ENCODE measurements at regions not wholly inside any gene's neighbourhood (a gene's known extent, or its start where the extent isn't known, plus 50 kb on each side); places are given as distances from the start of the nearest gene placed in this dataset.

DNA sequence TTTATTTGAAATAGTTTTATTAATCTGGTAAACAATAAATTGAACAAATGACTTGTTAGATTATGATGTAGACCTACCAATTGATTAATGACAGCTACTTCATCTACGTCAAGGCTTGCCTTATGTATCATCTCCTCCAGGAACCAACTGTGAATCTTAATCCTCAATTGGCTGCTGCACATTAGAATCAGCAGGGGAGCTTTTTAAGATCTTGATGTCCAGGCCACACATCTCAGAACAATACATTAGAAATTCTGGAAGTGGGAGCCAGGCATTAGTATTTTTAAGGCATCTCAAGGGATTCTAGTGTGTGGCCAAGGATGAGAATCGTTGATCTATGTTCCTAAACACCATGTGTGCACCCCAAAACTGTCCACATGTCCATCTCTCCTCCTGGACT is 52.0 kb upstream of the LYPLAL1 start (continued):
- TF ChIP-seq, protein P1, sequence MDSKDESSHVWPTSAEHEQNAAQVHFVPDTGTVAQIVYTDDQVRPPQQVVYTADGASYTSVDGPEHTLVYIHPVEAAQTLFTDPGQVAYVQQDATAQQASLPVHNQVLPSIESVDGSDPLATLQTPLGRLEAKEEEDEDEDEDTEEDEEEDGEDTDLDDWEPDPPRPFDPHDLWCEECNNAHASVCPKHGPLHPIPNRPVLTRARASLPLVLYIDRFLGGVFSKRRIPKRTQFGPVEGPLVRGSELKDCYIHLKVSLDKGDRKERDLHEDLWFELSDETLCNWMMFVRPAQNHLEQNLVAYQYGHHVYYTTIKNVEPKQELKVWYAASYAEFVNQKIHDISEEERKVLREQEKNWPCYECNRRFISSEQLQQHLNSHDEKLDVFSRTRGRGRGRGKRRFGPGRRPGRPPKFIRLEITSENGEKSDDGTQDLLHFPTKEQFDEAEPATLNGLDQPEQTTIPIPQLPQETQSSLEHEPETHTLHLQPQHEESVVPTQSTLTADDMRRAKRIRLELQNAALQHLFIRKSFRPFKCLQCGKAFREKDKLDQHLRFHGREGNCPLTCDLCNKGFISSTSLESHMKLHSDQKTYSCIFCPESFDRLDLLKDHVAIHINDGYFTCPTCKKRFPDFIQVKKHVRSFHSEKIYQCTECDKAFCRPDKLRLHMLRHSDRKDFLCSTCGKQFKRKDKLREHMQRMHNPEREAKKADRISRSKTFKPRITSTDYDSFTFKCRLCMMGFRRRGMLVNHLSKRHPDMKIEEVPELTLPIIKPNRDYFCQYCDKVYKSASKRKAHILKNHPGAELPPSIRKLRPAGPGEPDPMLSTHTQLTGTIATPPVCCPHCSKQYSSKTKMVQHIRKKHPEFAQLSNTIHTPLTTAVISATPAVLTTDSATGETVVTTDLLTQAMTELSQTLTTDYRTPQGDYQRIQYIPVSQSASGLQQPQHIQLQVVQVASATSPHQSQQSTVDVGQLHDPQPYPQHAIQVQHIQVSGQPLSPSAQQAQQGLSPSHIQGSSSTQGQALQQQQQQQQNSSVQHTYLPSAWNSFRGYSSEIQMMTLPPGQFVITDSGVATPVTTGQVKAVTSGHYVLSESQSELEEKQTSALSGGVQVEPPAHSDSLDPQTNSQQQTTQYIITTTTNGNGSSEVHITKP (IDR thresholded peaks at IDR 0.05; ENCODE audit: partially characterized antibody), result peak; percentile 34
- TF ChIP-seq, protein P2, sequence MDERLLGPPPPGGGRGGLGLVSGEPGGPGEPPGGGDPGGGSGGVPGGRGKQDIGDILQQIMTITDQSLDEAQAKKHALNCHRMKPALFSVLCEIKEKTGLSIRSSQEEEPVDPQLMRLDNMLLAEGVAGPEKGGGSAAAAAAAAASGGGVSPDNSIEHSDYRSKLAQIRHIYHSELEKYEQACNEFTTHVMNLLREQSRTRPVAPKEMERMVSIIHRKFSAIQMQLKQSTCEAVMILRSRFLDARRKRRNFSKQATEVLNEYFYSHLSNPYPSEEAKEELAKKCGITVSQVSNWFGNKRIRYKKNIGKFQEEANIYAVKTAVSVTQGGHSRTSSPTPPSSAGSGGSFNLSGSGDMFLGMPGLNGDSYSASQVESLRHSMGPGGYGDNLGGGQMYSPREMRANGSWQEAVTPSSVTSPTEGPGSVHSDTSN (CRISPR knock-in tag; IDR thresholded peaks at IDR 0.05; ENCODE audit: low read depth), result no peak
- TF ChIP-seq, protein P2 (tag; conservative IDR thresholded peaks at IDR 0.05; ENCODE audit: low read depth), result peak; percentile 10; the same call in 1 of the 2 replicates

GRCh38 chr1:219123036-219123435 is 50.6 kb upstream of the LYPLAL1 start:
- FAIRE-seq, result no peak
- TF ChIP-seq ZNF780A (CRISPR knock-in tag; IDR thresholded peaks at IDR 0.05) (no peak), MAZ (CRISPR knock-in tag; conservative IDR thresholded peaks at IDR 0.05 in 1 of 2, IDR thresholded peaks at IDR 0.05 in 1 of 2) (no peak), CCNT2 (IDR thresholded peaks at IDR 0.05; ENCODE audit: borderline replicate concordance, extremely low read depth, insufficient read length, low read depth, low read length) (no peak), JUNB (CRISPR knock-in tag; conservative IDR thresholded peaks at IDR 0.05) (no peak)
- TF ChIP-seq, protein P3, sequence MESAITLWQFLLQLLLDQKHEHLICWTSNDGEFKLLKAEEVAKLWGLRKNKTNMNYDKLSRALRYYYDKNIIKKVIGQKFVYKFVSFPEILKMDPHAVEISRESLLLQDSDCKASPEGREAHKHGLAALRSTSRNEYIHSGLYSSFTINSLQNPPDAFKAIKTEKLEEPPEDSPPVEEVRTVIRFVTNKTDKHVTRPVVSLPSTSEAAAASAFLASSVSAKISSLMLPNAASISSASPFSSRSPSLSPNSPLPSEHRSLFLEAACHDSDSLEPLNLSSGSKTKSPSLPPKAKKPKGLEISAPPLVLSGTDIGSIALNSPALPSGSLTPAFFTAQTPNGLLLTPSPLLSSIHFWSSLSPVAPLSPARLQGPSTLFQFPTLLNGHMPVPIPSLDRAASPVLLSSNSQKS (CRISPR knock-in tag; IDR thresholded peaks at IDR 0.05), result no peak
- TF ChIP-seq, protein P4, sequence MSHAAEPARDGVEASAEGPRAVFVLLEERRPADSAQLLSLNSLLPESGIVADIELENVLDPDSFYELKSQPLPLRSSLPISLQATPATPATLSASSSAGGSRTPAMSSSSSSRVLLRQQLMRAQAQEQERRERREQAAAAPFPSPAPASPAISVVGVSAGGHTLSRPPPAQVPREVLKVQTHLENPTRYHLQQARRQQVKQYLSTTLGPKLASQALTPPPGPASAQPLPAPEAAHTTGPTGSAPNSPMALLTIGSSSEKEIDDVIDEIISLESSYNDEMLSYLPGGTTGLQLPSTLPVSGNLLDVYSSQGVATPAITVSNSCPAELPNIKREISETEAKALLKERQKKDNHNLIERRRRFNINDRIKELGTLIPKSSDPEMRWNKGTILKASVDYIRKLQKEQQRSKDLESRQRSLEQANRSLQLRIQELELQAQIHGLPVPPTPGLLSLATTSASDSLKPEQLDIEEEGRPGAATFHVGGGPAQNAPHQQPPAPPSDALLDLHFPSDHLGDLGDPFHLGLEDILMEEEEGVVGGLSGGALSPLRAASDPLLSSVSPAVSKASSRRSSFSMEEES (CRISPR knock-in tag; IDR thresholded peaks at IDR 0.05), result no peak
- H3K27ac ChIP-seq (ENCODE audit: extremely low read depth, low read depth, low read length), result no peak overlapping the region
- ATAC-seq, result no peak
- no peaks in the 10 kb centered on the region for H3K36me3 ChIP-seq (ENCODE audit: control insufficient read depth, insufficient read depth, low read length)
- CTCF ChIA-PET (ENCODE audit: low intra/inter-chr PET ratio), result no interaction called here
- H4K20me1 ChIP-seq (replicated peaks; ENCODE audit: control insufficient read depth, insufficient read depth, low read length), result no peaks in the 10 kb centered on the region
- H3K9me3 ChIP-seq (replicated peaks; ENCODE audit: control insufficient read depth, insufficient read depth, low read depth, low read length), result no peaks in the 10 kb centered on the region
- POLR2A ChIA-PET, result interaction anchor here (0.9 kb wide), 1 partner anchor 9 kb away, joined by 3 read pairs; no protein-coding TSS in a partner anchor
- no peak overlapping the region for H3K9ac ChIP-seq (ENCODE audit: insufficient read depth in 1 of 2, low read depth in 2 of 2, low read length in 2 of 2)
- in situ Hi-C loops (cut with MboI) (no loop called here), intact Hi-C loops (cut with micrococcal nuclease) (no loop called here)
- H3K9me1 ChIP-seq (ENCODE audit: control insufficient read depth, insufficient read depth, low read length), result no peaks in the 10 kb centered on the region
- peak overlapping the region; percentile 28; the same call in 1 of the 2 replicates for H2AFZ ChIP-seq (ENCODE audit: low read depth, low read length)
- DNase-seq (ENCODE audit: extremely low read depth in 1 of 4, low spot score in 3 of 4), result no peak
- no peak overlapping the region for H3K4me3 ChIP-seq
- no TSS peak for BruUV-seq (replicated peaks)
- peaks cover 0 to 24% of the 10 kb centered on the region in 2 experiments; a peak in 2 of 5 replicates for H3K4me1 ChIP-seq (replicated peaks in 1 of 2; ENCODE audit: control insufficient read depth in 2 of 2, insufficient read depth in 2 of 2, low read length in 2 of 2)
- no peaks in the 10 kb centered on the region for H3K27me3 ChIP-seq (ENCODE audit: control insufficient read depth in 2 of 2, insufficient read depth in 2 of 2, low read length in 2 of 2)
- no peak overlapping the region for H3K4me2 ChIP-seq (ENCODE audit: insufficient read depth, low read length)
- 57% methylated on average over 4 of the region's 4 CpGs for WGBS (ENCODE audit: insufficient coverage, low coverage, missing lambda C conversion rate)
- no peaks in the 10 kb centered on the region for H3K79me2 ChIP-seq (ENCODE audit: control insufficient read depth, insufficient read depth, low read length)
